Thyroid gland (tissue), 4 donors: ENCODE measurements at regions not wholly inside any gene's neighbourhood (a gene's known extent, or its start where the extent isn't known, plus 50 kb on each side); places are given as distances from the start of the nearest gene placed in this dataset.

Experiments used
- POLR2A ChIP-seq, 2 donors: fragments of 450-650 bp; IDR thresholded peaks; one replicate each; pipeline ENCODE4 v1.6.1; 2017; ENCODE audit warnings: antibody characterized with exemption in 2 of 2, mild to moderate bottlenecking in 2 of 2, moderate library complexity in 1 of 2
- TF ChIP-seq, protein P1 (sequence below), 6 experiments: fragments of 200-600 bp in 3 of 6; fragments of 450-650 bp in 3 of 6; sonication (generic) in 3 of 6; IDR thresholded peaks; one replicate each; pipeline ENCODE4 v1.5.1; 2016 to 2019; ENCODE audit warnings: antibody characterized with exemption in 6 of 6, mild to moderate bottlenecking in 2 of 6, inconsistent platforms in 1 of 6, moderate library complexity in 1 of 6

DNA sequence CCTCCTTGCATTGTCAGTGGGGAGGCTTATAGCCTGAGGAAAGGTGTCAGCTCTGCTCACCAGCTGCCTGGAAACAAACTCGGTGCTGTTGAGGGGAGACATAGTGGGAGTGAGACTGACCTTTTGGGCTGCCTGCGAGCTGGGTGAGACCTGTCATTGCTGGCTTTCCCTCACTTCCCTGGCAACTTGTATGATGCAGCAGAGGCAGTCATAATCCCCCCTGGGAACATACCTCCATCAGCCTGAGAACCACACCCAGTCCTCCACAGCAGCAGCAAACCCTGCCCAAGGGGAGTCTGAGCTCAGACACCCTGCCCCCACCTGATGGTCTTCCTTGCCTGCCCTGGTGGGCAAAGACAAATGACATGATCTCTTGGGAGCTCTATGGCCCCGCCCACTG lies 521.2 kb upstream of the IMPG1 start:
- TF ChIP-seq, protein P1, sequence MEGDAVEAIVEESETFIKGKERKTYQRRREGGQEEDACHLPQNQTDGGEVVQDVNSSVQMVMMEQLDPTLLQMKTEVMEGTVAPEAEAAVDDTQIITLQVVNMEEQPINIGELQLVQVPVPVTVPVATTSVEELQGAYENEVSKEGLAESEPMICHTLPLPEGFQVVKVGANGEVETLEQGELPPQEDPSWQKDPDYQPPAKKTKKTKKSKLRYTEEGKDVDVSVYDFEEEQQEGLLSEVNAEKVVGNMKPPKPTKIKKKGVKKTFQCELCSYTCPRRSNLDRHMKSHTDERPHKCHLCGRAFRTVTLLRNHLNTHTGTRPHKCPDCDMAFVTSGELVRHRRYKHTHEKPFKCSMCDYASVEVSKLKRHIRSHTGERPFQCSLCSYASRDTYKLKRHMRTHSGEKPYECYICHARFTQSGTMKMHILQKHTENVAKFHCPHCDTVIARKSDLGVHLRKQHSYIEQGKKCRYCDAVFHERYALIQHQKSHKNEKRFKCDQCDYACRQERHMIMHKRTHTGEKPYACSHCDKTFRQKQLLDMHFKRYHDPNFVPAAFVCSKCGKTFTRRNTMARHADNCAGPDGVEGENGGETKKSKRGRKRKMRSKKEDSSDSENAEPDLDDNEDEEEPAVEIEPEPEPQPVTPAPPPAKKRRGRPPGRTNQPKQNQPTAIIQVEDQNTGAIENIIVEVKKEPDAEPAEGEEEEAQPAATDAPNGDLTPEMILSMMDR (IDR thresholded peaks at IDR 0.05), result no peak
- no peak for TF ChIP-seq POLR2A (IDR thresholded peaks at IDR 0.05)
